IMR-90 (cell line): ENCODE measurements at regions not wholly inside any gene's neighbourhood (a gene's known extent, or its start where the extent isn't known, plus 50 kb on each side); places are given as distances from the start of the nearest gene placed in this dataset.

Experiments used
- ATAC-seq: fragments of 200-7000 bp; cut with Tn5 transposase; 2 replicates; pipeline ENCODE4 v1.9.1; 2020; ENCODE audit warnings: low read depth, mild to moderate bottlenecking, moderate library complexity
- BruUV-seq: library from RNA; stranded (reverse); fragments of 400-500 nt; replicated peaks from 2 replicates; lab custom pipeline; 2021; lab: Mats Ljungman, UMichigan
- CTCF ChIA-PET: fragments of 300-600 bp; formaldehyde crosslinking; extraction: SDS; loops from one replicate; lab custom pipeline; 2021; ENCODE audit warnings: antibody characterized with exemption; lab: Yijun Ruan, JAX
- POLR2A ChIA-PET: fragments of 300-600 bp; sonication (Branson Sonifier 250); formaldehyde crosslinking; loops from one replicate; lab custom pipeline; 2022; ENCODE audit warnings: antibody characterized with exemption; ENCODE audit not compliant: unreplicated experiment; lab: Charles Lee
- DNase-seq: peaks from one replicate; pipeline ENCODE4 v3.0.0; 2013
- H2AFZ ChIP-seq: replicated peaks from 2 replicates; pipeline ENCODE3; 2013; ENCODE audit warnings: low read length, mild to moderate bottlenecking; ENCODE audit not compliant: poor library complexity
- H2AK5ac ChIP-seq: 2 replicates; pipeline ENCODE4 v1.6.1; 2013; ENCODE audit warnings: low read depth, low read length, inconsistent platforms
- H2AK9ac ChIP-seq: replicated peaks from 2 replicates; pipeline ENCODE3; 2013; ENCODE audit warnings: mild to moderate bottlenecking, low read depth, low read length, moderate library complexity; ENCODE audit not compliant: poor library complexity
- H2BK120ac ChIP-seq: 2 replicates; pipeline ENCODE4 v1.6.1; 2013; ENCODE audit warnings: low read depth, low read length, inconsistent platforms
- H2BK15ac ChIP-seq: 3 replicates; pipeline ENCODE4 v1.6.1; 2013; ENCODE audit warnings: low read depth, low read length, inconsistent platforms
- H2BK20ac ChIP-seq: 2 replicates; pipeline ENCODE4 v1.6.1; 2013; ENCODE audit warnings: low read depth, mild to moderate bottlenecking, inconsistent platforms, low read length, moderate library complexity
- H2BK5ac ChIP-seq: 2 replicates; pipeline ENCODE4 v1.6.1; 2013; ENCODE audit warnings: mild to moderate bottlenecking, low read depth, low read length, inconsistent platforms; ENCODE audit not compliant: poor library complexity, severe bottlenecking
- H3K14ac ChIP-seq: replicated peaks from 2 replicates; pipeline ENCODE4 v1.6.1; 2013; ENCODE audit warnings: low read depth, low read length, inconsistent platforms
- H3K18ac ChIP-seq: 2 replicates; pipeline ENCODE4 v1.6.1; 2013; ENCODE audit warnings: low read depth, low read length, control low read depth
- H3K23ac ChIP-seq: 2 replicates; pipeline ENCODE4 v1.6.1; 2013; ENCODE audit warnings: low read depth, low read length, inconsistent platforms
- H3K27ac ChIP-seq: 2 replicates; pipeline ENCODE4 v1.5.1; 2013; ENCODE audit warnings: mild to moderate bottlenecking, control low read depth, low read length; ENCODE audit not compliant: insufficient read depth
- H3K27me3 ChIP-seq: 2 replicates; pipeline ENCODE4 v1.6.1; 2013; ENCODE audit warnings: low read length; ENCODE audit not compliant: control insufficient read depth, insufficient read depth
- H3K36me3 ChIP-seq: 2 replicates; pipeline ENCODE4 v1.6.1; 2013; ENCODE audit warnings: low read length, mixed read lengths; ENCODE audit not compliant: control insufficient read depth, insufficient read depth
- H3K4ac ChIP-seq: 2 replicates; pipeline ENCODE4 v1.6.1; 2013; ENCODE audit warnings: low read depth, low read length, inconsistent platforms
- H3K4me1 ChIP-seq: 2 replicates; pipeline ENCODE4 v1.6.1; 2013; ENCODE audit warnings: low read length, mixed read lengths; ENCODE audit not compliant: control insufficient read depth, insufficient read depth
- H3K4me2 ChIP-seq: 2 replicates; pipeline ENCODE4 v1.6.1; 2013; ENCODE audit warnings: low read depth, mild to moderate bottlenecking, control low read depth, low read length, moderate library complexity
- H3K4me3 ChIP-seq: 2 replicates; pipeline ENCODE4 v1.5.1; 2013; ENCODE audit warnings: low read depth, mild to moderate bottlenecking, control low read depth, low read length, moderate library complexity; ENCODE audit not compliant: insufficient read depth
- H3K56ac ChIP-seq: 2 replicates; pipeline ENCODE4 v1.6.1; 2013; ENCODE audit warnings: low read length, inconsistent platforms; ENCODE audit not compliant: insufficient read depth; ENCODE audit errors: extremely low read depth
- H3K79me1 ChIP-seq, 2 experiments: 2 replicates each; pipeline ENCODE4 v1.6.1; 2013; ENCODE audit warnings: low read length in 2 of 2, inconsistent platforms in 1 of 2, low read depth in 1 of 2
- H3K9ac ChIP-seq: 2 replicates; pipeline ENCODE4 v1.6.1; 2013; ENCODE audit warnings: low read depth, low read length, control low read depth
- H3K9me1 ChIP-seq: 2 replicates; pipeline ENCODE4 v1.6.1; 2013; ENCODE audit warnings: low read length, inconsistent platforms; ENCODE audit not compliant: insufficient read depth
- H3K9me3 ChIP-seq: 2 replicates; pipeline ENCODE4 v1.6.1; 2013; ENCODE audit warnings: low read length; ENCODE audit not compliant: control insufficient read depth, insufficient read depth
- H4K20me1 ChIP-seq: 2 replicates; pipeline ENCODE4 v1.6.1; 2013; ENCODE audit warnings: low read length, inconsistent platforms; ENCODE audit not compliant: insufficient read depth
- H4K5ac ChIP-seq: 2 replicates; pipeline ENCODE4 v1.6.1; 2013; ENCODE audit warnings: mild to moderate bottlenecking, low read depth, low read length, control low read depth
- H4K8ac ChIP-seq, 2 experiments: 2 replicates each; pipeline ENCODE4 v1.6.1; 2013; ENCODE audit warnings: low read depth in 2 of 2, low read length in 2 of 2, control low read depth in 1 of 2, inconsistent platforms in 1 of 2
- H4K91ac ChIP-seq: 2 replicates; pipeline ENCODE4 v1.6.1; 2013; ENCODE audit warnings: low read depth, low read length, inconsistent platforms; ENCODE audit not compliant: insufficient read depth
- CEBPB ChIP-seq: IDR thresholded peaks from 2 replicates; pipeline ENCODE4 v1.6.1; 2012; ENCODE audit warnings: low read depth, low read length, improper control_type of control experiment
- CHD1 ChIP-seq: IDR thresholded peaks from 2 replicates; pipeline ENCODE4 v1.6.1; 2012; ENCODE audit warnings: low read depth, low read length, improper control_type of control experiment
- FOS ChIP-seq: fragments of 150-350 bp; IDR thresholded peaks from 2 replicates; pipeline ENCODE4 v1.6.1; 2016; ENCODE audit warnings: low read depth, low read length
- MAFK ChIP-seq: IDR thresholded peaks from 2 replicates; pipeline ENCODE4 v1.6.1; 2012; ENCODE audit warnings: low read depth, low read length, improper control_type of control experiment
- MAZ ChIP-seq: IDR thresholded peaks from 2 replicates; pipeline ENCODE4 v1.6.1; 2012; ENCODE audit warnings: low read depth, mild to moderate bottlenecking, low read length, improper control_type of control experiment, moderate library complexity, borderline replicate concordance
- MXI1 ChIP-seq: IDR thresholded peaks from 2 replicates; pipeline ENCODE4 v1.6.1; 2012; ENCODE audit warnings: low read depth, mild to moderate bottlenecking, low read length, moderate library complexity, borderline replicate concordance
- NFE2L2 ChIP-seq: fragments of 150-350 bp; IDR thresholded peaks from 2 replicates; pipeline ENCODE4 v1.6.1; 2016; ENCODE audit warnings: low read depth, mild to moderate bottlenecking, low read length
- POLR2A ChIP-seq: IDR thresholded peaks from 2 replicates; pipeline ENCODE4 v1.6.1; 2012; ENCODE audit warnings: mild to moderate bottlenecking, low read depth, low read length
- RAD21 ChIP-seq: IDR thresholded peaks from 2 replicates; pipeline ENCODE4 v1.6.1; 2012; ENCODE audit warnings: low read length, improper control_type of control experiment
- RCOR1 ChIP-seq: IDR thresholded peaks from 2 replicates; pipeline ENCODE4 v1.6.1; 2012; ENCODE audit warnings: mild to moderate bottlenecking, low read length, improper control_type of control experiment; ENCODE audit not compliant: insufficient replicate concordance
- SMC3 ChIP-seq: fragments of 150-350 bp; IDR thresholded peaks from 2 replicates; pipeline ENCODE4 v1.6.1; 2016; ENCODE audit warnings: low read depth, mild to moderate bottlenecking, antibody characterized with exemption, low read length, moderate library complexity
- WGBS, 2 experiments: methylation state at CpG; one replicate each; pipeline versions ENCODE4 v1.1.5 to v1.1.7; 2013; ENCODE audit warnings: missing lambda C conversion rate in 2 of 2; ENCODE audit not compliant: insufficient read length in 1 of 2; ENCODE audit errors: extremely low coverage in 2 of 2; 5-methylcytosine and 5-hydroxymethylcytosine counted together
- dilution Hi-C: fragments of 300-500 bp; cut with HindIII; formaldehyde crosslinking; loops from one replicate; pipeline ENCODE4 v1.14.3; 2018; ENCODE audit warnings: low sequenced_read_pairs; ENCODE audit not compliant: unreplicated experiment
- in situ Hi-C: fragments of 300-500 bp; cut with MboI; formaldehyde crosslinking; loops from 3 replicates; pipeline ENCODE4 v1.14.3; 2019; ENCODE audit warnings: low sequenced_read_pairs, inconsistent platforms, mixed read lengths
- intact Hi-C: fragments of 100-400 bp; cut with micrococcal nuclease; formaldehyde crosslinking; loops from 2 replicates; pipeline ENCODE4 v1.10.0; 2022
- TF ChIP-seq, protein P1 (sequence below): fragments of 150-350 bp; IDR thresholded peaks from 2 replicates; pipeline ENCODE4 v1.6.1; 2017; ENCODE audit warnings: mild to moderate bottlenecking, antibody characterized with exemption, low read length, low read depth
- TF ChIP-seq, protein P2 (sequence below): fragments of 150-350 bp; IDR thresholded peaks from 2 replicates; pipeline ENCODE4 v1.6.1; 2016; ENCODE audit warnings: low read depth, mild to moderate bottlenecking, low read length, moderate library complexity, borderline replicate concordance

DNA sequence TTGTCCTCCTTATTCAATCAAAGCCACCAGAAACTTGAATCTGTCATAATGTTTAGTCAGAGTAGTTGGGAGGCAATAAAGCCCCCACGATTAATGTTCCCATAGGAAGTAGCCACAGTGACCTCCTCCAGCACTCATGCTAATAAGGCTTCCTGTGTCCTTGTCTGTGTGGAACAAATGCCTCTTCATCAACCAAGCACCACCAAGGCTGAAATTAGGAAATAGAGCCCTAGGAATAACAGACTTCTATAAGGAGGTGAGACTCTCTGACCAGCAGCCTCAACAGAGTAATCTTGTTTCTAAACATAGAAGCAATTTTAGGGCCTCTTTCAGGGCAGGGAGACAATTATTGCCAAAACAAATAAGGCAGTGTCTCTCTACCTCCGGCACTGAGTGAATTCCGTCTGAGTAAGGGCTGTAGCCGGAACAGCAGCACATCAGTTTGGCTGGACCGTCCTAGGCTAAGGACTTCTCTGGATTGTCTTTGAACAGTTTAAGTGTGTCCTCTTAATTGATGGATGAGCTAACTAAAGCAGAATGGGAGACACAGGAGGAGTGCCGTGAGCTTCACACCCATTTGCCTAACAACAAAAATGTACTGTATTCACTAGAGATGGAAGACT, 329.2 kb upstream of the HAND2 start:
- Histone ChIP-seq H3K56ac (no peak overlapping the region), H3K4me3 (no peak overlapping the region), H2AK9ac (no peak overlapping the region), H3K23ac (no peak overlapping the region), H3K9me1 (no peaks in the 10 kb centered on the region), H3K4ac (no peak overlapping the region), H4K5ac (no peak overlapping the region), H3K14ac (no peak overlapping the region), H2BK15ac (no peak overlapping the region), H3K27me3 (no peaks in the 10 kb centered on the region), H3K9ac (no peak overlapping the region), H3K4me1 (no peaks in the 10 kb centered on the region), H4K8ac (no peak overlapping the region), H4K20me1 (no peaks in the 10 kb centered on the region), H2BK120ac (no peak overlapping the region), H2AK5ac (no peak overlapping the region), H3K18ac (no peak overlapping the region), H3K36me3 (no peaks in the 10 kb centered on the region), H3K79me1 (no peaks in the 10 kb centered on the region), H3K27ac (no peak overlapping the region), H2BK20ac (no peak overlapping the region), H2BK5ac (no peak overlapping the region), H3K4me2 (no peak overlapping the region), H4K91ac (no peak overlapping the region), H2AFZ (no peak overlapping the region), H3K9me3 (no peaks in the 10 kb centered on the region)
- POLR2A ChIA-PET, result no interaction called here
- no peak for TF ChIP-seq CEBPB
- no peak for TF ChIP-seq MAFK
- TF ChIP-seq SMC3, result no peak
- no peak for TF ChIP-seq NFE2L2
- no peak for TF ChIP-seq CHD1
- TF ChIP-seq MXI1, result no peak
- TF ChIP-seq, protein P1, sequence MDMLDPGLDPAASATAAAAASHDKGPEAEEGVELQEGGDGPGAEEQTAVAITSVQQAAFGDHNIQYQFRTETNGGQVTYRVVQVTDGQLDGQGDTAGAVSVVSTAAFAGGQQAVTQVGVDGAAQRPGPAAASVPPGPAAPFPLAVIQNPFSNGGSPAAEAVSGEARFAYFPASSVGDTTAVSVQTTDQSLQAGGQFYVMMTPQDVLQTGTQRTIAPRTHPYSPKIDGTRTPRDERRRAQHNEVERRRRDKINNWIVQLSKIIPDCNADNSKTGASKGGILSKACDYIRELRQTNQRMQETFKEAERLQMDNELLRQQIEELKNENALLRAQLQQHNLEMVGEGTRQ, result no peak
- TF ChIP-seq, protein P2, sequence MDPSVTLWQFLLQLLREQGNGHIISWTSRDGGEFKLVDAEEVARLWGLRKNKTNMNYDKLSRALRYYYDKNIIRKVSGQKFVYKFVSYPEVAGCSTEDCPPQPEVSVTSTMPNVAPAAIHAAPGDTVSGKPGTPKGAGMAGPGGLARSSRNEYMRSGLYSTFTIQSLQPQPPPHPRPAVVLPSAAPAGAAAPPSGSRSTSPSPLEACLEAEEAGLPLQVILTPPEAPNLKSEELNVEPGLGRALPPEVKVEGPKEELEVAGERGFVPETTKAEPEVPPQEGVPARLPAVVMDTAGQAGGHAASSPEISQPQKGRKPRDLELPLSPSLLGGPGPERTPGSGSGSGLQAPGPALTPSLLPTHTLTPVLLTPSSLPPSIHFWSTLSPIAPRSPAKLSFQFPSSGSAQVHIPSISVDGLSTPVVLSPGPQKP, result no peak
- no peak for TF ChIP-seq RAD21
- TF ChIP-seq FOS, result no peak
- no peak for TF ChIP-seq RCOR1
- no peak for TF ChIP-seq MAZ
- no peak for TF ChIP-seq POLR2A
- no TSS peak for BruUV-seq
- dilution Hi-C loops, result no loop called here
- CTCF ChIA-PET, result no interaction called here
- ATAC-seq (no peak), DNase-seq (no peak)
- WGBS, 2 experiments, result no CpG with 5 or more reads among the region's 6 CpGs
- in situ Hi-C loops, result no loop called here
- intact Hi-C loops, result no loop called here
